Esophagus muscularis mucosa (tissue), 4 donors: ENCODE measurements at regions not wholly inside any gene's neighbourhood (a gene's known extent, or its start where the extent isn't known, plus 50 kb on each side); places are given as distances from the start of the nearest gene placed in this dataset.

ENCODE experiments used
- CTCF ChIP-seq, 3 experiments: fragments of 200-600 bp in 2 of 3; fragments of 450-650 bp in 1 of 3; sonication (generic) in 2 of 3; IDR thresholded peaks; one replicate each; pipeline ENCODE4 v1.5.1; 2017 to 2019; ENCODE audit warnings: antibody characterized with exemption in 3 of 3, mild to moderate bottlenecking in 2 of 3, moderate library complexity in 1 of 3
- EP300 ChIP-seq: sonication (generic); formaldehyde crosslinking; IDR thresholded peaks from one replicate; pipeline ENCODE4 v1.6.1; 2017; ENCODE audit warnings: antibody characterized with exemption
- POLR2A ChIP-seq: fragments of 450-650 bp; IDR thresholded peaks from one replicate; pipeline ENCODE4 v1.6.1; 2017; ENCODE audit warnings: antibody characterized with exemption, moderate library complexity, mild to moderate bottlenecking, low read depth
- POLR2AphosphoS5 ChIP-seq, 2 donors: sonication (generic); formaldehyde crosslinking; IDR thresholded peaks; one replicate each; pipeline ENCODE4 v1.6.1; 2017; ENCODE audit warnings: antibody characterized with exemption in 2 of 2

- TF ChIP-seq CTCF (IDR thresholded peaks at IDR 0.05) (no peak), EP300 (no peak), POLR2A (no peak), POLR2AphosphoS5 (IDR thresholded peaks at IDR 0.05) (no peak)
These were observed 289.5 kb upstream of the RGMA start for GRCh38 chr15:93378558-93378957.
